NAMALWA (cell line): ENCODE measurements at regions not wholly inside any gene's neighbourhood (a gene's known extent, or its start where the extent isn't known, plus 50 kb on each side); places are given as distances from the start of the nearest gene placed in this dataset.

Experiments used
- DNase-seq: peaks from one replicate; pipeline ENCODE4 v3.0.0-alpha.2; 2015; ENCODE audit warnings: low spot score

GRCh38 chr2:217749008-217749407, 253.8 kb downstream of the TNS1 start:
- no peak for DNase-seq

GRCh38 chr2:217746808-217747207, 256.0 kb downstream of the TNS1 start:
- no peak for DNase-seq

- no peak for DNase-seq
Measured at GRCh38 chr2:217743966-217744761, 258.6 kb downstream of the TNS1 start.

- no peak for DNase-seq
Measured at GRCh38 chr2:217743407-217743806, 259.4 kb downstream of the TNS1 start.

GRCh38 chr2:217742841-217743240, 260.0 kb downstream of the TNS1 start:
- DNase-seq = no peak

- no peak for DNase-seq
Measured at GRCh38 chr2:217742276-217742675, 260.5 kb downstream of the TNS1 start.

- no peak for DNase-seq
Measured at GRCh38 chr2:217741381-217741955, 261.3 kb downstream of the TNS1 start.

GRCh38 chr2:217740756-217741155, 262.0 kb downstream of the TNS1 start:
- no peak for DNase-seq

GRCh38 chr2:217740178-217740577, 262.6 kb downstream of the TNS1 start:
- no peak for DNase-seq

GRCh38 chr2:217739741-217740140, 263.1 kb downstream of the TNS1 start:
- DNase-seq = no peak

- DNase-seq = no peak
Measured at GRCh38 chr2:217738061-217738460, 264.7 kb downstream of the TNS1 start.

- DNase-seq = no peak
Measured at GRCh38 chr2:217736776-217737550, 265.8 kb downstream of the TNS1 start.

GRCh38 chr2:217735899-217736298, 266.9 kb downstream of the TNS1 start:
- DNase-seq = no peak

- no peak for DNase-seq
Measured at GRCh38 chr2:217735034-217735433, 267.8 kb downstream of the TNS1 start.

GRCh38 chr2:217733461-217733860, 269.3 kb downstream of the TNS1 start:
- DNase-seq = no peak

- DNase-seq = no peak
Measured at GRCh38 chr2:217732992-217733391, 269.8 kb downstream of the TNS1 start.

GRCh38 chr2:217731805-217732204, 271.0 kb downstream of the TNS1 start:
- no peak for DNase-seq

GRCh38 chr2:217729421-217730053, 273.3 kb downstream of the TNS1 start:
- no peak for DNase-seq

GRCh38 chr2:217727801-217728200, 275.0 kb downstream of the TNS1 start:
- no peak for DNase-seq

GRCh38 chr2:217725409-217725808, 277.4 kb downstream of the TNS1 start:
- no peak for DNase-seq

- DNase-seq = no peak
Measured at GRCh38 chr2:217724471-217724870, 278.3 kb downstream of the TNS1 start.

GRCh38 chr2:217723981-217724380, 278.8 kb downstream of the TNS1 start:
- DNase-seq = no peak
